GM18511 (cell line): ENCODE measurements at regions not wholly inside any gene's neighbourhood (a gene's known extent, or its start where the extent isn't known, plus 50 kb on each side); places are given as distances from the start of the nearest gene placed in this dataset.

Experiments
- ATAC-seq: cut with Tn5 transposase; IDR thresholded peaks from one replicate; pipeline ENCODE4 v1.9.1; 2021; ENCODE audit warnings: mild to moderate bottlenecking, moderate library complexity; ENCODE audit not compliant: unreplicated experiment

DNA sequence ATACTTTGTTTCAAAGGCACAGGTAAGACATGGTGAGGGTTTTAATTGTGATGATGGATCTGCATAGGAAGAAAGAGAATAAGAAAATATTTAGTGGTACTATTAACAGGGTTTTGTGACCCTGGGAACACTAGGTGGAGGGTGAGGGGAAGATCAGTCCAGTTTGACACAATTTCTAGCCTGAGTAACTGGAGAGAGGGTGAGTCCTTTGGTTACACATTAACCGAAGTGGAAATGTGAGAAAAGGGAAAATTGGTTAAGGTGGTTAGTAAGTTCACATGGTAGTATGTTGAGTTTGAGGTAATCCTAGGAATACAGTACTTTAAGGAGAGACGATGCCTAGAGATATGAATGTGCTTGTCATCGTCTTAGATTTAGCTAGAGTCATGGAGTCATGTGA is 54.8 kb upstream of the POU3F2 start:
- ATAC-seq, result no peak

DNA sequence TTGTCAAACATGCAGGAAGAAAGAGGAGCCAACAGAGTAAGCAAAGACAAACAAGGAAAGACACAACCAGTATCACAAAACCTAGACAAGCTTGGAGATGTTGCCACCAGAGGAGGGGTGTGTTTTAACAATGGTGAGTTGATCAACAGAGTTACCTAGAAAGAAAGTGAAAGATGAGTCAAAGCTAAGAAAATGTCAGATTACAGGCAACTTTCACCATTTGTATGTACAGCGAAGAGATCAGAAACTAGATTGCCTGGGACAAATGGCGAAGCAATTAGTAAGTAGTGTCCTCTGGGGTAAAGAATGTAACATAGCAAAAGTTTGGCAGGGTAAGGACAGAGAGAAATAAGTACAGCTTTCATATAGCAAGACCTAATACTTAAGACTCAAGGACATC is 51.6 kb upstream of the POU3F2 start:
- peak; percentile 47 for ATAC-seq

- ATAC-seq, result no peak
These were observed 50.8 kb upstream of the POU3F2 start for GRCh38 chr6:98783578-98783977.
